Hematopoietic multipotent progenitor cell treated with erythropoietin and hydrocortisone succinate and interleukin-3 and kit ligand, for 8 days (in vitro differentiated cells): ENCODE measurements at regions not wholly inside any gene's neighbourhood (a gene's known extent, or its start where the extent isn't known, plus 50 kb on each side); places are given as distances from the start of the nearest gene placed in this dataset.
"Not testable (repeated sequence)": the region's sequence is repeated elsewhere in the genome, so short reads cannot be mapped to it uniquely, and the experiment has no call there.

Experiments used
- DNase-seq: peaks from one replicate; pipeline ENCODE4 v3.0.0-alpha.2; 2015

- DNase-seq, result no peak
Measured at GRCh38 chr6:103720393-103720792, 1139.3 kb downstream of the HACE1 start.

- DNase-seq, result no peak
Measured at GRCh38 chr6:103719545-103719944, 1140.2 kb downstream of the HACE1 start.

GRCh38 chr6:103715269-103715668 lies 1144.5 kb downstream of the HACE1 start:
- no peak for DNase-seq

GRCh38 chr6:103709236-103709635 lies 1150.5 kb downstream of the HACE1 start:
- DNase-seq, result not testable (repeated sequence)

GRCh38 chr6:103707596-103708325 lies 1152.0 kb downstream of the HACE1 start:
- no peak for DNase-seq

- DNase-seq, result no peak
Measured at GRCh38 chr6:103699769-103700168, 1160.0 kb downstream of the HACE1 start.

- DNase-seq, result no peak
Measured at GRCh38 chr6:103687430-103687829, 1172.3 kb downstream of the HACE1 start.

- DNase-seq, result no peak
Measured at GRCh38 chr6:103680116-103680515, 1179.6 kb downstream of the HACE1 start.

- no peak for DNase-seq
Measured at GRCh38 chr6:103677290-103677689, 1182.4 kb downstream of the HACE1 start.

GRCh38 chr6:103675807-103676406 lies 1183.8 kb downstream of the HACE1 start:
- DNase-seq, result no peak

GRCh38 chr6:103674790-103675189 lies 1184.9 kb downstream of the HACE1 start:
- DNase-seq, result no peak

GRCh38 chr6:103672169-103672568 lies 1187.5 kb downstream of the HACE1 start:
- DNase-seq, result no peak

GRCh38 chr6:103629613-103630012 lies 1230.1 kb downstream of the HACE1 start:
- DNase-seq, result no peak

GRCh38 chr6:103617642-103618041 lies 1242.1 kb downstream of the HACE1 start:
- no peak for DNase-seq

GRCh38 chr6:103587722-103588121 lies 1272.0 kb downstream of the HACE1 start:
- no peak for DNase-seq

- no peak for DNase-seq
Measured at GRCh38 chr6:103578115-103578514, 1281.6 kb downstream of the HACE1 start.

GRCh38 chr6:103570431-103570830 lies 1289.3 kb downstream of the HACE1 start:
- DNase-seq, result no peak

- DNase-seq, result no peak
Measured at GRCh38 chr6:103554911-103555310, 1304.8 kb downstream of the HACE1 start.

- no peak for DNase-seq
Measured at GRCh38 chr6:103538381-103538780, 1321.3 kb downstream of the HACE1 start.

GRCh38 chr6:103534814-103535213 lies 1324.9 kb downstream of the HACE1 start:
- DNase-seq, result no peak

GRCh38 chr6:103534095-103534494 lies 1325.6 kb downstream of the HACE1 start:
- DNase-seq, result no peak

GRCh38 chr6:103522045-103522444 lies 1337.7 kb downstream of the HACE1 start:
- DNase-seq, result no peak

GRCh38 chr6:103516336-103516735 lies 1343.4 kb downstream of the HACE1 start:
- no peak for DNase-seq

GRCh38 chr6:103507052-103507451 lies 1352.7 kb downstream of the HACE1 start:
- no peak for DNase-seq

- no peak for DNase-seq
Measured at GRCh38 chr6:103505155-103505518, 1354.6 kb downstream of the HACE1 start.
